HepG2 (cell line): ENCODE measurements at regions not wholly inside any gene's neighbourhood (a gene's known extent, or its start where the extent isn't known, plus 50 kb on each side); places are given as distances from the start of the nearest gene placed in this dataset.

Source experiments
- ZNF484 ChIP-seq: sonication (generic); formaldehyde crosslinking; IDR thresholded peaks from 2 replicates; pipeline ENCODE4 v1.5.1; 2020; ENCODE audit warnings: mild to moderate bottlenecking, low read depth, missing genetic modification reagents, borderline replicate concordance
- TF ChIP-seq, protein P1 (sequence below): sonication (generic); formaldehyde crosslinking; IDR thresholded peaks from 2 replicates; pipeline ENCODE4 v1.4.0; 2020; ENCODE audit warnings: missing genetic modification reagents, borderline replicate concordance
- TF ChIP-seq, protein P2 (sequence below): sonication (generic); formaldehyde crosslinking; IDR thresholded peaks from 2 replicates; pipeline ENCODE4 v1.4.0; 2020; ENCODE audit warnings: mild to moderate bottlenecking, missing genetic modification reagents
- TF ChIP-seq, protein P3 (sequence below): sonication (generic); formaldehyde crosslinking; IDR thresholded peaks from 2 replicates; pipeline ENCODE4 v1.4.0; 2020; ENCODE audit warnings: missing genetic modification reagents, borderline replicate concordance
- TF ChIP-seq, protein P4 (sequence below): sonication (generic); formaldehyde crosslinking; IDR thresholded peaks from 2 replicates; pipeline ENCODE4 v1.5.0; 2020; ENCODE audit warnings: missing genetic modification reagents, mild to moderate bottlenecking, borderline replicate concordance

DNA sequence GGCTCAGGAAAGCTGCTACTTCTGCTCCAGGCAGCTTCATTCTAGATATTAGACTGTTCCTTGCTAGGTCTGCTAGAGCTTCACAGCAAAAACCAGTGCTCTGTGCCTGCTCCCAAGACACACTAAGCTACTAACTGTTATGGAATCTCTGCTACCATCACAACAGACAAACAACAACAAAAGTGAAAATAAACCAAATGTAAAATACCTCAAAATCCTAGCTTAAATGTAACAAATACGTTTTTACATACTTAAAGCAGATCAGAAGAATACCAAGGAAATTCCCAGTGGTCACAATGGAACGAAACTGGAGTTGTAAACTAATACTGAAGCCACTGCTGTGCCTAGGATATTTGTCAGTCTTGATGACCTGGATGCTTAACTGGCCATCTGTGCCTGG, 84.6 kb upstream of the EZR start (continued):
- TF ChIP-seq, protein P1, sequence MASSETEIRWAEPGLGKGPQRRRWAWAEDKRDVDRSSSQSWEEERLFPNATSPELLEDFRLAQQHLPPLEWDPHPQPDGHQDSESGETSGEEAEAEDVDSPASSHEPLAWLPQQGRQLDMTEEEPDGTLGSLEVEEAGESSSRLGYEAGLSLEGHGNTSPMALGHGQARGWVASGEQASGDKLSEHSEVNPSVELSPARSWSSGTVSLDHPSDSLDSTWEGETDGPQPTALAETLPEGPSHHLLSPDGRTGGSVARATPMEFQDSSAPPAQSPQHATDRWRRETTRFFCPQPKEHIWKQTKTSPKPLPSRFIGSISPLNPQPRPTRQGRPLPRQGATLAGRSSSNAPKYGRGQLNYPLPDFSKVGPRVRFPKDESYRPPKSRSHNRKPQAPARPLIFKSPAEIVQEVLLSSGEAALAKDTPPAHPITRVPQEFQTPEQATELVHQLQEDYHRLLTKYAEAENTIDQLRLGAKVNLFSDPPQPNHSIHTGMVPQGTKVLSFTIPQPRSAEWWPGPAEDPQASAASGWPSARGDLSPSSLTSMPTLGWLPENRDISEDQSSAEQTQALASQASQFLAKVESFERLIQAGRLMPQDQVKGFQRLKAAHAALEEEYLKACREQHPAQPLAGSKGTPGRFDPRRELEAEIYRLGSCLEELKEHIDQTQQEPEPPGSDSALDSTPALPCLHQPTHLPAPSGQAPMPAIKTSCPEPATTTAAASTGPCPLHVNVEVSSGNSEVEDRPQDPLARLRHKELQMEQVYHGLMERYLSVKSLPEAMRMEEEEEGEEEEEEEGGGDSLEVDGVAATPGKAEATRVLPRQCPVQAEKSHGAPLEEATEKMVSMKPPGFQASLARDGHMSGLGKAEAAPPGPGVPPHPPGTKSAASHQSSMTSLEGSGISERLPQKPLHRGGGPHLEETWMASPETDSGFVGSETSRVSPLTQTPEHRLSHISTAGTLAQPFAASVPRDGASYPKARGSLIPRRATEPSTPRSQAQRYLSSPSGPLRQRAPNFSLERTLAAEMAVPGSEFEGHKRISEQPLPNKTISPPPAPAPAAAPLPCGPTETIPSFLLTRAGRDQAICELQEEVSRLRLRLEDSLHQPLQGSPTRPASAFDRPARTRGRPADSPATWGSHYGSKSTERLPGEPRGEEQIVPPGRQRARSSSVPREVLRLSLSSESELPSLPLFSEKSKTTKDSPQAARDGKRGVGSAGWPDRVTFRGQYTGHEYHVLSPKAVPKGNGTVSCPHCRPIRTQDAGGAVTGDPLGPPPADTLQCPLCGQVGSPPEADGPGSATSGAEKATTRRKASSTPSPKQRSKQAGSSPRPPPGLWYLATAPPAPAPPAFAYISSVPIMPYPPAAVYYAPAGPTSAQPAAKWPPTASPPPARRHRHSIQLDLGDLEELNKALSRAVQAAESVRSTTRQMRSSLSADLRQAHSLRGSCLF (CRISPR knock-in tag): no peak
- no peak for TF ChIP-seq ZNF484 (CRISPR knock-in tag)
- TF ChIP-seq, protein P2, sequence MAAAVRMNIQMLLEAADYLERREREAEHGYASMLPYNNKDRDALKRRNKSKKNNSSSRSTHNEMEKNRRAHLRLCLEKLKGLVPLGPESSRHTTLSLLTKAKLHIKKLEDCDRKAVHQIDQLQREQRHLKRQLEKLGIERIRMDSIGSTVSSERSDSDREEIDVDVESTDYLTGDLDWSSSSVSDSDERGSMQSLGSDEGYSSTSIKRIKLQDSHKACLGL (CRISPR knock-in tag): no peak
- TF ChIP-seq, protein P3, sequence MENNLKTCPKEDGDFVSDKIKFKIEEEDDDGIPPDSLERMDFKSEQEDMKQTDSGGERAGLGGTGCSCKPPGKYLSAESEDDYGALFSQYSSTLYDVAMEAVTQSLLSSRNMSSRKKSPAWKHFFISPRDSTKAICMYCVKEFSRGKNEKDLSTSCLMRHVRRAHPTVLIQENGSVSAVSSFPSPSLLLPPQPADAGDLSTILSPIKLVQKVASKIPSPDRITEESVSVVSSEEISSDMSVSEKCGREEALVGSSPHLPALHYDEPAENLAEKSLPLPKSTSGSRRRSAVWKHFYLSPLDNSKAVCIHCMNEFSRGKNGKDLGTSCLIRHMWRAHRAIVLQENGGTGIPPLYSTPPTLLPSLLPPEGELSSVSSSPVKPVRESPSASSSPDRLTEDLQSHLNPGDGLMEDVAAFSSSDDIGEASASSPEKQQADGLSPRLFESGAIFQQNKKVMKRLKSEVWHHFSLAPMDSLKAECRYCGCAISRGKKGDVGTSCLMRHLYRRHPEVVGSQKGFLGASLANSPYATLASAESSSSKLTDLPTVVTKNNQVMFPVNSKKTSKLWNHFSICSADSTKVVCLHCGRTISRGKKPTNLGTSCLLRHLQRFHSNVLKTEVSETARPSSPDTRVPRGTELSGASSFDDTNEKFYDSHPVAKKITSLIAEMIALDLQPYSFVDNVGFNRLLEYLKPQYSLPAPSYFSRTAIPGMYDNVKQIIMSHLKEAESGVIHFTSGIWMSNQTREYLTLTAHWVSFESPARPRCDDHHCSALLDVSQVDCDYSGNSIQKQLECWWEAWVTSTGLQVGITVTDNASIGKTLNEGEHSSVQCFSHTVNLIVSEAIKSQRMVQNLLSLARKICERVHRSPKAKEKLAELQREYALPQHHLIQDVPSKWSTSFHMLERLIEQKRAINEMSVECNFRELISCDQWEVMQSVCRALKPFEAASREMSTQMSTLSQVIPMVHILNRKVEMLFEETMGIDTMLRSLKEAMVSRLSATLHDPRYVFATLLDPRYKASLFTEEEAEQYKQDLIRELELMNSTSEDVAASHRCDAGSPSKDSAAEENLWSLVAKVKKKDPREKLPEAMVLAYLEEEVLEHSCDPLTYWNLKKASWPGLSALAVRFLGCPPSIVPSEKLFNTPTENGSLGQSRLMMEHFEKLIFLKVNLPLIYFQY (CRISPR knock-in tag): no peak
- TF ChIP-seq, protein P4, sequence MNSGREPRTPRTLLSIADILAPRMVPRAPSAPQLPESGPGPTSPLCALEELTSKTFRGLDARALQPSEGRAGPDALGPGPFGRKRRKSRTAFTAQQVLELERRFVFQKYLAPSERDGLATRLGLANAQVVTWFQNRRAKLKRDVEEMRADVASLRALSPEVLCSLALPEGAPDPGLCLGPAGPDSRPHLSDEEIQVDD (CRISPR knock-in tag): no peak
